HepG2 (cell line): ENCODE measurements at regions not wholly inside any gene's neighbourhood (a gene's known extent, or its start where the extent isn't known, plus 50 kb on each side); places are given as distances from the start of the nearest gene placed in this dataset.
A peak's percentile ranks its signal among the peaks of the same experiment; 100 is the strongest.

Experiments used
- ATAC-seq: fragments of 200-7000 bp; cut with Tn5 transposase; 3 replicates; pipeline ENCODE4 v1.9.1; 2020; ENCODE audit warnings: mild to moderate bottlenecking, moderate library complexity
- BruUV-seq: library from RNA; stranded (reverse); fragments of 400-500 nt; replicated peaks from 2 replicates; lab custom pipeline; 2021; lab: Mats Ljungman, UMichigan
- CTCF ChIA-PET: fragments of 300-600 bp; formaldehyde crosslinking; extraction: SDS; loops from one replicate; lab custom pipeline; 2021; ENCODE audit warnings: low total read pairs, inconsistent platforms, low intra/inter-chr PET ratio; lab: Yijun Ruan, JAX
- POLR2A ChIA-PET: fragments of 350-600 bp; sonication (Branson Sonifier 250); formaldehyde crosslinking; loops from one replicate; lab custom pipeline; 2020; ENCODE audit warnings: antibody characterized with exemption, inconsistent platforms; lab: Yijun Ruan, JAX
- DNase-seq: peaks from one replicate; pipeline ENCODE4 v3.0.0-alpha.2; 2015; ENCODE audit warnings: low spot score
- FAIRE-seq: peaks from 3 replicates; lab custom pipeline; 2011; peaks lifted over from hg19 to GRCh38; lab: Jason Lieb, UNC
- H2AFZ ChIP-seq: one replicate; pipeline ENCODE4 v1.6.1; 2011; ENCODE audit warnings: low read length, inconsistent platforms
- H3K27ac ChIP-seq: fragments of 300-600 bp; 3 replicates; pipeline ENCODE4 v1.8.0; 2011; ENCODE audit warnings: mixed run types, mild to moderate bottlenecking, mixed read lengths, low read length, inconsistent platforms; ENCODE audit not compliant: insufficient read depth; ENCODE audit errors: extremely low read length
- H3K27me3 ChIP-seq, 2 experiments: fragments of 200-600 bp in 1 of 2; 2 replicates in 1 of 2; 3 replicates in 1 of 2; pipeline versions ENCODE4 v1.6.0 to v1.8.0; 2011; ENCODE audit warnings: low read length in 2 of 2, mild to moderate bottlenecking in 2 of 2, moderate library complexity in 2 of 2, inconsistent platforms in 1 of 2; ENCODE audit not compliant: insufficient read depth in 2 of 2, control insufficient read depth in 1 of 2
- H3K36me3 ChIP-seq, 2 experiments: fragments of 200-600 bp in 1 of 2; replicated peaks in 1 of 2; 2 replicates in 1 of 2; 3 replicates in 1 of 2; pipeline versions ENCODE4 v1.5.1 to v1.8.0; 2011; ENCODE audit warnings: low read length in 2 of 2, inconsistent platforms in 1 of 2; ENCODE audit not compliant: insufficient read depth in 2 of 2, control insufficient read depth in 1 of 2
- H3K4me1 ChIP-seq: 2 replicates; pipeline ENCODE4 v1.5.1; 2012; ENCODE audit warnings: low read length, inconsistent platforms; ENCODE audit not compliant: insufficient read depth
- H3K4me2 ChIP-seq: 2 replicates; pipeline ENCODE4 v1.6.0; 2011; ENCODE audit warnings: low read depth, low read length, inconsistent platforms
- H3K4me3 ChIP-seq, 3 experiments: fragments of 200-600 bp in 1 of 3; sonication (generic), shearing (Covaris generic) in 1 of 3; replicated peaks in 1 of 3; 2 replicates each; pipeline ENCODE4 v1.5.1; 2011 to 2016; ENCODE audit warnings: low read length in 3 of 3, inconsistent platforms in 2 of 3, low read depth in 2 of 3, mild to moderate bottlenecking in 2 of 3, control low read depth in 1 of 3, mixed read lengths in 1 of 3; ENCODE audit not compliant: insufficient read depth in 1 of 3
- H3K79me2 ChIP-seq: one replicate; pipeline ENCODE4 v1.6.1; 2011; ENCODE audit warnings: low read length, inconsistent platforms; ENCODE audit not compliant: insufficient read depth
- H3K9ac ChIP-seq: 2 replicates; pipeline ENCODE4 v1.6.0; 2011; ENCODE audit warnings: mild to moderate bottlenecking, low read depth, low read length, inconsistent platforms; ENCODE audit not compliant: insufficient read depth
- H3K9me3 ChIP-seq: 2 replicates; pipeline ENCODE4 v1.5.1; 2012; ENCODE audit warnings: mild to moderate bottlenecking, low read length
- H4K20me1 ChIP-seq: 2 replicates; pipeline ENCODE4 v1.6.0; 2011; ENCODE audit warnings: inconsistent platforms, mild to moderate bottlenecking, low read length, moderate library complexity; ENCODE audit not compliant: insufficient read depth
- AKAP8 ChIP-seq: sonication (generic); formaldehyde crosslinking; IDR thresholded peaks from 2 replicates; pipeline ENCODE4 v1.5.1; 2020; ENCODE audit warnings: mild to moderate bottlenecking, missing genetic modification reagents
- CCDC6 ChIP-seq: sonication (generic); formaldehyde crosslinking; IDR thresholded peaks from 2 replicates; pipeline ENCODE4 v1.8.1; 2022; ENCODE audit warnings: mild to moderate bottlenecking, missing genetic modification reagents, moderate library complexity
- KDM4B ChIP-seq: sonication (generic); formaldehyde crosslinking; IDR thresholded peaks from 2 replicates; pipeline ENCODE4 v1.4.0; 2020; ENCODE audit warnings: missing genetic modification reagents
- ZNF432 ChIP-seq: sonication (generic); formaldehyde crosslinking; IDR thresholded peaks from 2 replicates; pipeline ENCODE4 v1.5.0; 2020; ENCODE audit warnings: missing genetic modification reagents, mild to moderate bottlenecking, borderline replicate concordance
- WGBS: methylation state at CpG from one replicate; pipeline ENCODE4 v1.1.6; 2017; ENCODE audit warnings: low lambda C conversion rate; 5-methylcytosine and 5-hydroxymethylcytosine counted together
- in situ Hi-C: cut with HindIII; loops from 2 replicates; pipeline ENCODE4 v1.10.0; 2017; ENCODE audit warnings: low pct_unique_long_range_greater_than_20kb; ENCODE audit not compliant: extremely low pct_ligation_motif_present
- intact Hi-C: fragments of 100-400 bp; cut with micrococcal nuclease; formaldehyde crosslinking; loops from one replicate; pipeline ENCODE4 v1.10.0; 2022; ENCODE audit not compliant: unreplicated experiment
- TF ChIP-seq, protein P1 (sequence below): IDR thresholded peaks from 2 replicates; pipeline ENCODE4 v1.6.1; 2016; ENCODE audit warnings: missing genetic modification reagents, missing compliant biosample characterization

DNA sequence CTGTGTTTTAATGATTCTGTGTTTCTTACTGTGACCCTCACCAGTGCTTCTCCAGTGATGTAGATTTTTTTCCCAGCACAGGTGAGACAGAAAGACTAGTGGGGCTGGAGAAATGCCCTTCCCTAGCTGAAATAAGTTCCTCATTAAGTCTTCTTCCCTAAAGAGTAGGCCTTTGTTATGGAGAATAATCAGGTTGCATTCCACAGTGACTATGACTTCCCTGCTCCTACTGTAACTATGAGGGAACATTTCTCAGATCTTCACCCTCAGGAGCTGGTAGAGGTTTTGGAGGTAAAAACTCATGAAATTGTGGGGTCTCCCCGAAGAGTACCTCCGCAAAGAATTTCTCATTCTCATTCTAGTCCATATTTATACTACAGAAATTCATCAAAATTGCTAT, 286.2 kb downstream of the GRB14 start:
- no TSS peak for BruUV-seq
- no peaks in the 10 kb centered on the region for H4K20me1 ChIP-seq
- DNase-seq (no peak), ATAC-seq (no peak), FAIRE-seq (no peak)
- no peak overlapping the region for H3K4me3 ChIP-seq
- no peaks in the 10 kb centered on the region for H3K9me3 ChIP-seq
- no peaks in the 10 kb centered on the region for H3K79me2 ChIP-seq
- H2AFZ ChIP-seq, result no peak overlapping the region
- ChIA-PET CTCF (no interaction called here), POLR2A (no interaction called here)
- no peaks in the 10 kb centered on the region for H3K27me3 ChIP-seq
- in situ Hi-C loops (no loop called here), intact Hi-C loops (no loop called here)
- H3K27ac ChIP-seq, result no peak overlapping the region
- H3K4me2 ChIP-seq, result no peak overlapping the region
- 9% methylated on average over 2 of the region's 2 CpGs for WGBS
- no peak for TF ChIP-seq CCDC6 (CRISPR knock-in tag)
- TF ChIP-seq KDM4B (CRISPR knock-in tag), result no peak
- TF ChIP-seq AKAP8, result no peak
- no peak overlapping the region for H3K9ac ChIP-seq
- no peaks in the 10 kb centered on the region for H3K36me3 ChIP-seq
- H3K4me1 ChIP-seq, result no peaks in the 10 kb centered on the region

DNA sequence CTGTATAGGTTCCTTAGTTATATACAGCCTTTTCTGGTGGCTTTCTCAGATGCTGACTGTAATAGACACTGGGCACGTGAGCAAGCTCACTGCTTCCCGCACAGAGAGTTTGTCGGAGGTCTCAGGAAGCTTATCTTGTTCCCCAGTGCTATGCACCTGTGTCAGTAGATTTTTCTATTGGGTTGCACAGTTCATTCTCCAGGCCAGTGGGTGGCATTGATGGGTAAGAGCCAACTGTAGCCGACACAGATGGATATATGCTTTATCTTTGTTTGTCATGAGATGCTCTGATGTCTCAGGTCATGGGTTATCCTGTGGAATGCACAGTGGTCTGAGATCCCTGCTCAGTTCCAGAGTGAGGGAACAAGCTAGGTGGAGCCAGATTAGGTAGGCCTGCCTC, 293.0 kb downstream of the GRB14 start:
- Histone ChIP-seq H3K79me2 (no peaks in the 10 kb centered on the region), H4K20me1 (no peaks in the 10 kb centered on the region), H3K9ac (no peak overlapping the region), H3K9me3 (no peaks in the 10 kb centered on the region), H3K4me1 (no peaks in the 10 kb centered on the region), H3K4me3 (no peak overlapping the region), H3K27ac (no peak overlapping the region), H3K36me3 (no peaks in the 10 kb centered on the region), H3K4me2 (no peak overlapping the region), H2AFZ (no peak overlapping the region), H3K27me3 (no peaks in the 10 kb centered on the region)
- in situ Hi-C loops, result no loop called here
- BruUV-seq, result no TSS peak
- 2% methylated on average over 4 of the region's 4 CpGs for WGBS
- ATAC-seq, result peak; percentile 53; the same call in 2 of the 3 replicates
- intact Hi-C loops, result no loop called here
- ChIA-PET POLR2A (no interaction called here), CTCF (no interaction called here)
- no peak for DNase-seq
- TF ChIP-seq ZNF432 (CRISPR knock-in tag), result no peak
- TF ChIP-seq, protein P1, sequence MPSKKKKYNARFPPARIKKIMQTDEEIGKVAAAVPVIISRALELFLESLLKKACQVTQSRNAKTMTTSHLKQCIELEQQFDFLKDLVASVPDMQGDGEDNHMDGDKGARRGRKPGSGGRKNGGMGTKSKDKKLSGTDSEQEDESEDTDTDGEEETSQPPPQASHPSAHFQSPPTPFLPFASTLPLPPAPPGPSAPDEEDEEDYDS (CRISPR knock-in tag), result no peak
- TF ChIP-seq, all 625 proteins: peak for 0
- FAIRE-seq, result no peak
